HuH-7.5 (cell line): ENCODE measurements at regions not wholly inside any gene's neighbourhood (a gene's known extent, or its start where the extent isn't known, plus 50 kb on each side); places are given as distances from the start of the nearest gene placed in this dataset.

Experiments used
- DNase-seq: peaks from one replicate; pipeline ENCODE4 v3.0.0; 2011; ENCODE audit warnings: low spot score

DNA sequence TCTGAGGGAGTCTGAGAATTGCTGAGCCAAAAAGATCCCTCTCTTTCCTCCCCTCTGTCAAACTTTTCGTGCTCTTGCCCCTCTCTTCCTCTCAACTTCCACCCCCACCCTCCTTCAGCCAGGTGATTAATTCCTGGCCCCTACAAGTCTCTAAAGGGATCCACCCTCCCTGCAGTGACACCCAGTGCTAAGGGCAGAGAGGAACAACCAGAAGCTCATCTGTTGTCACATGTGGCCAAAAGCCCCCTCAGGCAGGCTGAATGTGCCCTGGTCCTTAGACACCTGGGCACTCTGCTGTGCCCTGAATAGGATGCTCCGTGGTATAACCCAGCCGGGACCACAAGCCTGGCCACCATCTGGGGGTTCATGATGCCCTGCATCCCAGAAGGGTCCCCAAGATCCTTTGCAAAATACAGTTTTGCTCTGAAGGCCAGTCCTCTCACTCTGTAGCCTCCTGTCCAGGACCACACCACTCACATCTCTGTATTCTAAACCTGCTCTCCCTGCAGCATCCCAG is 234.4 kb downstream of the BCL11A start:
- DNase-seq, result no peak

DNA sequence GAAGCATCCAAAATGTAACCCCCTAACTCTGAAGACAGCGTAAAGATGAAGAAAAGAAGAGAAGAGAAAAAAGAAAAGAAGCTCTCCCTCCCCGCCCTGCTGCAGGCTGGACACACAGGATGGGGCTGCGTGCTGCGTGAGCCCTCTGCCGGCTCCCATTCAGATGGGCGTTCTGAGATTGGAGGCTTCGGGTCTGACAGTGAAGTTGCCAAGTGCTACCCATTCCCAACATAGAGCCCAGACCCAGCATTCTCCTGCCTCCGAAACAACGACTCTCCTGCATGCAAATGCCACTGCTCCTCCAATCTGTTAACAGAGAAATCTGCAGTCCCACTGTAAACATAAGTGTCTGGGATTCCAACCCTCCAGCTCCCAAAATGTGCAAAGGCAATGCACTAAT is 234.9 kb downstream of the BCL11A start:
- DNase-seq, result no peak

DNA sequence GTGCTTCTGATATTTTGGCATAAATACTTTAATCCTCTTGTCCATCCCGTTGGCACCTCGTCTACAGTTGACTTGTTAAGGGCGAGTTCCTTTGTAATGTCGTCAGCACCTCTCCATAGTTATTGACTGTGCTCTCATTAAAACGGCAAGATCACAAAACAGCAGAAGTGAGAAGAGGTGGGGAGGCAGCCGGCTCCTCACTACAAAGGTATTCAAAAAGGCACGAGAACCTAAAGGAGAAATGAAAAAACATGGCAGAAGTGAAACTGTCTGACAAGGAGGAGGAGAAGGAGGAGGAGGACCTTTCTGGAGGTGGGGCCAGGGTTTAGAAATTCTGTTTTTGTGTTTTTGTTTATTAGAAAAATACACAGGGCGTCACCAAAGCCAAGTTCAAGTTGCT is 235.6 kb downstream of the BCL11A start:
- DNase-seq, result no peak

DNA sequence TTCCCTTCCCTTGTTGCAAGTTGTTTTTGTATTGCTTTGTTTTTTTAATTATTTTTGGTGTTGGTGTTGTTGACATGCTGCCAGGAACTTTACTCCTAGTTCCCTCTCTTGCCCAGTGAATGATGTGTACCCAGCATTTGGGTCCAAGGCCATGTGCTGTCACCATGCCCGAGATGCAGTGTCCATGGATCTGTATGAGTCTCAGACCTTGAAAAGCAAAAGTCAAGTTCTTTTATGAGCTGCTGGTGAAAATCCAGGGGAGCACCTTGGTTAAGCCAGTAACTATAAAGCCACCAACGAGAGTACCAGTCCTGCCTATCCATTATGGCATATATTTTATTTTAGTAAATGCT is 236.4 kb downstream of the BCL11A start:
- DNase-seq, result no peak

DNA sequence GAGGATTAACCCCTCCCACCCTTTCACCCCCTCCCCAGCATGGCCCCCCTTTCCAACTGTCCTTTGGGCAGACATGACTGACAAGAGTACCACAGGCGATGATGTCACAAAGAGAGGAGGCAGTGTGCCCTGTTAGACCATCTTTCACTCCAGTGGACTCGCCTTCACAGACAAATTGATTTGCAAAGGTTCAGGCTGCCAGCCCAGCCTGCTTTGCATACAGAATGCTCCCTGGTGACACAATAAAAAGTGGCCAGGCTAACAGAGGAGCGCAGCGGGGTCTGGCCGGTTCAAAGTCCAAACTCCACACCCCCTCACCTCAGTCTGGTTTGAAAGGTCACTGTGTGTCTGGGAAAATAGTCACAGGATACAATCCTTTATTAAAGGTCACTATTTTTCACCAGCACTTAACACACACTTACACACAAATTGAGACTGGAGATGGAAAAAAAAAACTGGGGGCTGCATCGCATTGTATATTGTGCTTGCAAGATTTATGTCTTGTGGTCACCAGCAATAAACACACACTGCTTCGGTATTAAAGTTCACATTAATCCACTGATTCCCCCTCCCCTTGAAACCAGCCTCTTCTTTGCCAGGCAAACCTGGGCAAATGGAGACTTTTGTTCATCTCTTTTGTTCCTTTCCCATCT is 236.9 kb downstream of the BCL11A start:
- peak; percentile 46 for DNase-seq

DNA sequence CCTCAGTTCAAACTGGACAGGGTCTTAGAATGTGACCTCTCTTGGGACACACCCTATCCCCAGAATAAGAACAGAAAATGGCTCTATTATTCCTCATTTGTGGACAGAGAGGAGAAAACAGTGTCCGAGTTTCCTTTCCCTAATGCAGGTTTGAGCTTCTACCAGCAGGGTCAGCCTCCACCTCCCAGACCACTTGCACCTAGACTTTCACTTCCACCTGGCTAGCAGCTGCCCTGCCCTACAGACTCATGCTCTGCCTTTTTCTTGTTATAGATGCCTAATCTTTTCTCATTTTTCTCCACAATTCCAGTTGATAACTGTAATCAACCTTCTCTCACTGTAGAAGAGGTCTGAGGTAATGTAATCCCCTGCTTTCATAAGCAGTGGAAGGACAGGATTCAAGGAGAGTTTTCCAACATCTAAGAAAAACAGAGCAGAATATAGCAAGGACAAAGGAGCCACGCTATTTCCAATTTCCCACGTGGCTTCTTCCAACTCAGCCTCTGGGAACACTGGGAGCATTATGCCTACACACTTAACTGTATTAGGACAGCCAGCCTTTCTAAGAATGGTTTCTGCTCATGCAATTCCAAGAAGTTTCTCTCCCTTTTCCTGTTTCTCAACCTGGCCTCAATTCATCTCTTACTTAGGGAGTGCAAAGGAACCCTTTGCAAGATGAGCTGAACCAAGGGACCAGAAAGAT is 239.8 kb downstream of the BCL11A start:
- DNase-seq, result no peak

DNA sequence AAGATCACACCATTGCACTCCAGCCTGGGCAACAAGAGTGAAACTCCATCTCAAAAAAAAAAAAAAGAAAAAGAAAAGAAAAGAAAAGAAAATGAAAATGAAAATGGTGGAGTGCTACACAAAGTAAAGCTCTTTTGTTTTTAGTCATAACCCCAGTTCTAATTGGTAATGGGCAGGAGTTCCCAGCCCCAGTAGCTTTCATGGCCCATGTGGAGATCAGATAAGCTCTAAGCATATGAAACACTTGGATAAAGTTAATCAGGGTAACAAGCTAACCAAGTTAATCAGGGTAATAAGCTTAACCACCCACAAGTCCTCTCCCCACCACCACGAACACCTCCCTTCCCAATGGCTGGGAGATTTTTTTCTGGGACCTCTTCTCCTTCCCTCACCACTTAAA is 240.8 kb downstream of the BCL11A start:
- DNase-seq, result no peak

DNA sequence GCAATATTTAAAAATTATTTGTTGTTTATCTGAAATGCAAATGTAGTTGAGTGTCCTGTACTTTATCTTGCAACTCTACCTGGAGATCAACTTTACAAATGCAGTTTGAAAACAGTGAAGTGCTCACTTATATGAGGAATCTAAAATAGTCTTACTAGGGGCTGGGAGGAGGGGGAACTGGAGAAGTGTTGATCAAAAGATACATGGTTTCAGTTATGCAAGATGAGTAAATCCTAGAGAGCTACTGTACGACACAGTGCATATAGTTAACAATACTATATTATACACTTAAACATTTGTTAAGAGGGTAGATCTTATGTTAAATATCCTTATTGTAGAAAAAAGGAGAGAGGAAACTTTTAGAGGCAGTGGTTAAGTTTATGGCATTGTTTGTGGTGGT is 241.9 kb downstream of the BCL11A start:
- no peak for DNase-seq

DNA sequence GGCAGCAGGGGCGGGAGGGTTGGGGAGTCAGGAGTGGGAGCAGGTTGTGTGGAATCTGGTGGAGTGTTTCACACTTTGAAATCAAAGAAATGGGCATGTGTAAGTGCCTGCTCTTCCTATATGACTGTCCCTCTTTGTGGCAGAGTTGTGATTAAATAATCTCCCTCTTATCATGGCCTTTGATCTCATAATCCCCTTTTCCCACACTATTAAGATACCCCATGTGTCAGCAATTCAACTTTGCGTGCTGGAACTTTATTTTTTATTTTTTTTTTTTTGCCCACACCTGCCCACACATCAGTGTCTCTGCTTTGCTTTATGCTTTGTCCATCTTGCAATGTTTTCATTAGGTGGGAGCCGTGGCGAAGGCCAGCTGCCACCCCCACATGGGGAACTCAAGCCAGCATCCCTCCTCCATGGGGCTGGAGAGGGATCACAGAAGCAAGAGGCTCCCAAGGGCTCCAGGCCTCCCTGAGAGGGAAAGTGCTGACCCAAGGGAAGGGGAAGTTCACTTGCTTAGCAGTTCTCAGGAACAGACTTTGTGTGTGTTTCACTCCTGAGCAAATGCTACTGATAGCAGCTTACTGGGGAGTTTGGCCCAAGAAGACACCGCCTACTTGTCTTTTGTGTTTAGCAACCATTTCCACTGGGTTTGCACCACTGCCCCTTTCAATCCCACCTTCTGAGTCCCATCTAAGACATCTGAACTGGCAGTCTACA is 243.4 kb downstream of the BCL11A start:
- DNase-seq, result no peak

DNA sequence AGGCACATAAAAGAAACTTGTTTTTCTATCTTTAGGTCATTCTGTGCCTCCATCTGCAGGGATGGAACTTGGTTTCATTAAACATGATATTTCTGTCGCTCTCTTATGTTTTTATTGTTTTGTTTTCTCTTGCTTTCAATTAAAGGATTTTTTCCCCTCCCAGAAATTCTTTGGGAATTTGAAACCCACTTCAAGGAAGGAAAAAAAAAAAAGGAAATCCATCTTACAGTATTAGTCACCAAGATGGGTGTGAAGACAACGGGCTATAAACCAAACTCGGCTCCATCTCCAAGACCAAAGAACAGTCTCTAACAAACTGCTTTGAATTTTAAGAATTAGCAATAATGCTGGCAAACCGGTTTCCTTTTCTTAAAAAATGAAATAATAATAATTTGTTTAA is 244.1 kb downstream of the BCL11A start:
- no peak for DNase-seq

DNA sequence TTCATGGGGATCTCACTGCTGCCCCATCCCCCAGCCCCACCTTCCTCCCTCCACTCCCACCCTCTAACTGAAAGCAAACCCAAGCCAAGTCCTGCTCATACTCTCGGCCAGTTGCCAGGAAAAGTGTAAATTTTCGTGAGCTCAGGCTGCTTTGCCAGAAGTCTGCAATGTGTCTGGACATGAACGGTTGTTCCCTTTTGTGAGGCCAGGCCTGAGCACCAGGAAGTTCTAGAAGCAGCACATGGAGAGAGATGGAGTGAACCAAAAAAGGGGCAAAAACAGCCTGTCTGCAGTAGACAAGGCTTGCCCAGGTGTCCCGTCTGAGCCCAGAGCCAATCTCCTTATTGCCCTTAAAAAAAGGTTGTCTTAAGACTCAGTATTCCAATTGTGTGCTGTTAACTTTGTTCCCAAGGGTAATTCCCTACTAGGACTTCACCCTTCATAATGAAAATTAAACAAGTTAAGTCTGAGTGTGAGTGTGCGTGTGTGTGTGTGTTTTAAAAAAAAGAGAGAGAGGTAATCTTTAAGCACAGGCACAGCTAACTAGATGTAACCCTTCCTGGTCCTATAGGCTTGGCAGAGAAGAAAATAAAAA is 247.1 kb downstream of the BCL11A start:
- DNase-seq, result no peak

DNA sequence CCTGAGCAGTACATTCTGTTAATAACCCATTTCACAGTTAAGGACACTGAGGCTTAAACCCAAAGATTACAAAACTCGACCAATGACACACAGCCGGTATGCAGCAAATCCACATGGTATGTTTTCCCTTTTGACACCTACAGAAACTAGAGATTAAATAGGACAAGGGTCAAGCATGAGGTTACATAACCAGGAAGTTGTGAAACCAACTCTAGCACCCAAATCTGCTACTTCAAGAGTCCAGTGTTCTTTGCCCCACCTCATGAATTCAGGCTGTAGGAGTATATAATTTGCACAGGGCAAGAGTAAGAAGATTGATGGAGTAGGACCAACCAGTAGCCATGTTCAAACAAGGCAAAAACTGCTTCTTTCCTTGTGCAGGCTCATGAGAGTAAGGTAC is 249.8 kb downstream of the BCL11A start:
- DNase-seq, result no peak

DNA sequence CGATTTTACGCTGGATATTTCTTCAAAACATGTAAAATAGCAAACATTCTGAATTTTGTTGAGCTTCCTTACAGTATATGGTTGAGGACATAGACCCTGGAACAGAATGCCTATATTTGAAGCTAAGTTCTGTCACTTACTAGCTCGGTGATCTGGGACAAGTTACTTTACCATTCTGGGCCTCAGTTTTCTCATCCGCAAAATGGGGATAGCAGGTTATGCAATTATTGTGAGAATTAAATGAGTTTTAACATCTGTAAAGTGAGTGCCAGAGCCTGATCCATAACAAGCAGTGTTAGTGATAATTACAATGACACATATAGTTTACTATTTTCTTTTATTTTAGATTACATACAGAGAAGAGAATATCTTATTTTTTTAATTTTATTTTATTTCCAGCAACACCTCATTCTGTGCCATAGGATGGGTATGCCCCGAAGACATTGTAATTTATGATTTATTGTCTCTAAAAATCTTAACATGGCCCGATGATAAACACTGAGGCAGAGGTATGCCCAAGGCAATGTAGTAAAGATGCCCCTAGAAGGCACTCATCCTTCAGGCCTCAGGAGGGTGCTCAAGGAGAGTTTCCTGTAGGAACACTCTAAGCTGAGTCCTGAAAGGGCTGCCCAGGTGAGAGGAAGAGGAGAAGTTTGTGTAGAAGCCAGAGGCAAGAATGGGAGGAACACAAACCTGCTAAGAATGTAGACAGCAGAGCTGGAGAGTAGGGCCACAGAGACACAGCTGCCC is 250.9 kb downstream of the BCL11A start:
- no peak for DNase-seq

DNA sequence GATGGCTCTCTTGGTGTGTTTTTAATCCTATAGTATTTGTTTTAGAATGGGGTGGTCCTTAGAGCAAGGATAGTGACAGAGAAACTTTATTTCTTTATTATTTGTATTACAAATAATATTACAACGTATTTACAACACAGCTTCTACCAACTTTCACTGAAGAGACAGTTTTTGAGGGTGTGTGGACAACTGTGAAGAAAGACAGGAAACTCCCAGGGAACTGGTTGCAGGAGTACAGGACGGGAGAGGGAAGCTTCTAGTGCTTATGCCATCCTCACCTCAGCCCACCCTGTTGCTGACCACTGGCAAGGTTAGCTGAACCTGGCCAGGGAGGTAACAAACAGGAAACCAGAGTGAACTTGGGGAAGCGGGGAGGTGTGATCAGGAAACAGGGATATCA is 251.7 kb downstream of the BCL11A start:
- no peak for DNase-seq

DNA sequence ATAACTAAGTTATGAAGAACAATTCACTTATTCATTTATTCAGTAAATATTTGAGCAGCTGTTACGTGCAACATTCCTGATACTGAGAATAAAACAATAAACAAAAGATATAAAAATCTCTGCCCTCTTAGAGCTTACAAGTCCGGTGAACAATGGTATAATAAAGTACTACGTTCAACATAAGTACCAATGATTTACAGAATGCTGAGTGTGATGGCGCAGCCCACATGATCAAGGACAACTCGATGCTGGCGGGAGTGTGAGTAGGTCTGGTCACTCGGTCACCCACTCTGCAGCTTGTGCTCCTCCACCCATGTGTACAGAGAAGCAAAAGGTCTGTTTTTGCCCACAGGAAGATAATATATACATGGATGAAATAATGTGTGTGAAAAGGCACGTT is 254.3 kb downstream of the BCL11A start:
- no peak for DNase-seq

DNA sequence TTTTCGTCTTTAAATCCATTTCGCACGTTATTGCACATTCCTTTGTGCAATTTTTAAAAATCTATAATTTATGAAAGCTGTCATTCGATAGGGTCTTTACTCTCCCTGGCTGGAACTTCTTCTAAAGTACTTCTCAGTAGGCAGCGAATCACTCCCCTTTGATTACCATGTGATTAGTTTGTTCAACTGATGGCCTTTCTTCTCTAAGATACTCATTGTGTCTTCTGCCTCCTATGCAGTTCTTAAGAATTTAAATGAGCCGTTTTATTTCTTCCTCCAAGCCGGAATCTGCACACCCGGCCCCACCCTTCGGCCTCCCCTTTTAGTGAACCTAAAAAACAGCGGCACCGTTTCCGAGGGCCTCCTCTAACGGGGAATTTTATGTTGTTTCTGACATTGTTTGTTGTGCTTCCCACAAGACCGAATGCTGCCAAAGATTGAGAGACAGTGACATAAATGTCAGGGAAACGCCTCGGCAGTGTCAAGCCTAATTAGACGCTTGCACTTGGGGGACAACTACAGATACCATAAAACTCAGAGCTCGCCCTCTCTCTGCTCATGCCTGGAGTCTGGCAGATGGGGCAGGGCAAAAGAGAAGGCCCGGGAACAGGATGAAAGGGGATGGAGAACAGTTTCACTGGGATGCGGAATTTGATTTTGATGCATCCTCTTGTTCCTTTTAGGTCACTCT is 255.3 kb downstream of the BCL11A start:
- no peak for DNase-seq

DNA sequence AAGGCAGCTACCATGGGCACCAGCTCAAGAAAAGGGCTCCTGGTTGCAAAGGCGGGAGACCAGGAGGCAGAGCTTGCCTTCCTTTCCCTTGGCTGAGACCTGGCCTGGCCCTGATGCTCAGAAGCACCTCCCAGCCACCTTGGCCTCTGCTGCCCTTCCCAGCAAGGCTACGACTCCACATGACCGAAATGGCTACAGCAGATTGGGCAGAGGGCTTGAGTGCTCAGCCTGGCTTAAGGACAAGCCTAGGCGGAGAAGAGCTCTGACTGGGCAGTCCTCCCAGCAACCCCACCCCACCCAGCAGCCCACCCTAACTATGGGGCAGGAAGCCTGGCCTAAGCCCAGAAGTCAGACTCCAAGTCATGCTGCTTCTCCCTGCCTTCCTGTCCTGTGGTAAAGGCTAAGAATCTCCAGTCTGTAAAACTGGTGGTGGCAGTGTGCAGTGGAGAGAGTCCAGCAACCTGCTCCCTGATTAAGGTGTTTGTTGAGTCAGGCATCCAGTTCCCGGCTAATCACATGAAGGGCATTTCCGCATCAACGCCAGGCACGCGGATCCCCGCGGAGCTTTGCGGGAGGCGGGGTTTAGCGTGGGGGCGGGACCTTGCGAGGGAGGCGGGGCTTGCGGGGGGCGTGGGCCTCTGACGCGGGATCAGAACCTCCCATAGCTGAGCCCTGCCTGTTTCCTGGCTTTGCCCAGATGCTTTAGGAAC is 256.0 kb downstream of the BCL11A start:
- DNase-seq, result no peak

DNA sequence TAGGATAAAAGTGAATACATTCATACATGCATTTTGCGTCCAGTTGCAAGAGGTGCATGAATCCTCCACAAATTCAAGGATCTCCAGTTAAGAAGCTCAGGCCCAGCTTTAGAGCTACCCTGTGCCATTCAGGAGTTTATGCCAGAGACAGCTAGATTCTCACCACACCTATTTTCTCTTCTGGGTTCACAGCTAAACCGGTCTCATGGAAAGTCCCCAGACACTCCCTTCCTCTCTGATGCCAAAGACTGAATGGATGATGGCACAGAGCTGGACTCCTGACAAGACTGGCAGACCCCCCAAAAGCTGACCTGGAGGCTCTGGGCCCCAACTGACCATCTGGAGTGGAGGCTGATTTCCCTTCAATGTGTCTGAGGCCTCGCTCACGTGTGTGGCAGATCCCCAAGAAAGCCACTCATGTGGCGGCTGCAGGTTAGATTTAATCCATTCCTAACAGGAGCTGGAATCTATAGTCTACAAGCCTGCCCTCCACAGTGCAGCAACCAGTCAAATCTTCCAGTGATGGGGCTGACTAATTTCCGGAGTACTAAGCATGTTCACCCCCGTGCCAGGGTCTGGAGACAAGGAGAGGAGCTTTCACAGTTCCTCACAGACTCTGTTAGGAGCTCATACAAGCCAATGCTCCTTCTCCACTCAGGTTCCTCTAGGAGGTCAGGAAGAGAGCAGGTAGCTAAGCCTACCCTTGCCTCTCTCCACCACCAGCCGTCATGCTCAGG is 257.1 kb downstream of the BCL11A start:
- DNase-seq, result no peak

DNA sequence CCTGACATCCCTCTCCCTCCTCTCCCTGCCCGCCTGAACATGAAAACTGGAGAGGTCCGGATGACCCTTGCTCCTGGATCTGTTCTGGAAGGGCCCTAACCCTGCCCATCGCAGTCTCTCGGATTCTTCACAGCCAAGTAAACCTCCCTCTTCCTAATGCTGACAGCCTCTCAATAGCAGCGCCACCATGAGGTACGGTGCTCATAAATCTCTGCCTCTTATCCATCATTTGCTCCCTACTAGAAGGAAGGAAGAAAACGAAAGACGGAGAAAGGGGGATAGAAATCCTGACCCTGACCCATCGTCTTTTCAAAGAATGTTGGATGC is 257.9 kb downstream of the BCL11A start:
- DNase-seq, result no peak

DNA sequence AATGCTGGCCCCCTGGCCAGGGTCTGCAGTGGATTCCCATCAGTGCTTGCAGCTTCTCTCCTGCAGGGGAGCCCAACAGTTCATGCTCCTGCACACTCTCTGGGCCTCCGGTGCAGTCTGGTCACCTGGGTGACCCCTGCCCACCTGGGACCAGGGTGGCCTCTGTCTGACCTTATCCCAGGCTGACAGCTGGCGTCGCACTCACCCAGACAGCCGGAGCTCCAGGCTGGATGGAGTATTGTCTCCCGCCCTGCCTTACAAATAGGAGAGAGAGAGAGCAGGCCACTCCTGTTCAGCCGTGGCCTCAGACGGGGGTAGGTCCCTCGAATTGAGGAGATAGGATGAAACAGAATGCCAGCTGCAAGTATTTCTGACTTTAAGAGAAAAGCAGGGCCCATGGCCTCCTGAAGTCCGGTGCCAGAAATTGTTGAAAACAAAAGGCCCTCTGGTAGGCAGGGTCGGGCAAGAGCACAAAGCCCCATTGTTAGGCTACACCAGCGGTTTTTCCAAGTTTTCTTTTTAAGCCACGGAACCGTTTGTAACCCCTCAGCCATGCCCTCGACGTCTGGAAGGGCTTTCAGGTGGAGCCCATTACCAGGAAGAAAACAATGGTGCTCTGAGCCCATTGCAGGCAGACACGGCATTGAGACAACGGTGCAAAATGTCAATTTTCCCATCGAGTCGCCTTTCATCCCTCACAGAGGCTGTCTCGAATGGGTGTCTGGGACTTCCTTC is 258.4 kb downstream of the BCL11A start:
- DNase-seq, result peak; percentile 34
